AG04450 (cell line): ENCODE measurements at regions not wholly inside any gene's neighbourhood (a gene's known extent, or its start where the extent isn't known, plus 50 kb on each side); places are given as distances from the start of the nearest gene placed in this dataset.

ENCODE experiments used
- CTCF ChIA-PET: fragments of 300-600, 350-600 bp; formaldehyde crosslinking; extraction: SDS; loops from one replicate; lab custom pipeline; 2022; ENCODE audit warnings: antibody characterized with exemption, inconsistent platforms; lab: Charles Lee
- POLR2A ChIA-PET: fragments of 350-600 bp; formaldehyde crosslinking; extraction: SDS; loops from one replicate; lab custom pipeline; 2021; ENCODE audit warnings: antibody characterized with exemption, inconsistent platforms; lab: Yijun Ruan, JAX
- DNase-seq: peaks from one replicate; pipeline ENCODE4 v3.0.0-alpha.2; 2011; ENCODE audit warnings: low read depth, low spot score
- H3K27ac ChIP-seq: one replicate; pipeline ENCODE4 v1.5.1; 2012; ENCODE audit warnings: low read depth, low read length, control low read depth
- H3K27me3 ChIP-seq: one replicate; pipeline ENCODE4 v1.6.0; 2012; ENCODE audit warnings: low read length; ENCODE audit not compliant: control insufficient read depth, insufficient read depth
- H3K4me3 ChIP-seq: 2 replicates; pipeline ENCODE4 v1.5.1; 2011; ENCODE audit warnings: mild to moderate bottlenecking, low read depth, low read length, control low read depth
- H3K9me3 ChIP-seq: 2 replicates; pipeline ENCODE4 v1.5.1; 2012; ENCODE audit warnings: low read length; ENCODE audit not compliant: control insufficient read depth, insufficient read depth
- CTCF ChIP-seq: IDR thresholded peaks from 2 replicates; pipeline ENCODE4 v1.5.1; 2011; ENCODE audit warnings: low read depth, low read length, control low read depth, inconsistent platforms

- POLR2A ChIA-PET = no interaction called here
- DNase-seq = no peak
- H3K27me3 ChIP-seq = no peaks in the 10 kb centered on the region
- CTCF ChIA-PET = no interaction called here
- peaks cover 2% of the 10 kb centered on the region; the same call in 1 of the 2 replicates for H3K9me3 ChIP-seq
- TF ChIP-seq CTCF = no peak
- no peak overlapping the region for H3K4me3 ChIP-seq
- no peak overlapping the region for H3K27ac ChIP-seq
Measured at GRCh38 chr6:40933864-40934263, 105.2 kb downstream of the UNC5CL start.

GRCh38 chr6:40932953-40933352, 106.1 kb downstream of the UNC5CL start:
- ChIA-PET POLR2A (no interaction called here), CTCF (interaction anchor here (1.7 kb wide), 1 partner anchor 94 kb away, joined by 8 read pairs; no protein-coding TSS in a partner anchor)
- DNase-seq = no peak
- Histone ChIP-seq H3K4me3 (no peak overlapping the region), H3K27ac (no peak overlapping the region), H3K9me3 (peaks cover 2% of the 10 kb centered on the region; the same call in 1 of the 2 replicates), H3K27me3 (no peaks in the 10 kb centered on the region)
- no peak for TF ChIP-seq CTCF

- no peaks in the 10 kb centered on the region for H3K27me3 ChIP-seq
- POLR2A ChIA-PET = interaction anchor here (0.6 kb wide), 1 partner anchor 325 kb away, joined by 5 read pairs; no protein-coding TSS in a partner anchor
- H3K4me3 ChIP-seq = no peak overlapping the region
- DNase-seq = no peak
- TF ChIP-seq CTCF = no peak
- CTCF ChIA-PET = interaction anchor here (1.7 kb wide), 1 partner anchor 95 kb away, joined by 8 read pairs; no protein-coding TSS in a partner anchor
- no peak overlapping the region for H3K27ac ChIP-seq
- peaks cover 2% of the 10 kb centered on the region; the same call in 1 of the 2 replicates for H3K9me3 ChIP-seq
Measured at GRCh38 chr6:40932366-40932765, 106.7 kb downstream of the UNC5CL start.

GRCh38 chr6:40931931-40932330, 107.1 kb downstream of the UNC5CL start:
- CTCF ChIA-PET = interaction anchor here (0.6 to 1.7 kb wide), 2 partner anchors 14 to 95 kb away, joined by 5 to 8 read pairs; no protein-coding TSS in a partner anchor
- H3K9me3 ChIP-seq = peaks cover 2% of the 10 kb centered on the region; the same call in 1 of the 2 replicates
- no peak overlapping the region for H3K4me3 ChIP-seq
- H3K27ac ChIP-seq = no peak overlapping the region
- POLR2A ChIA-PET = interaction anchor here (0.6 kb wide), 1 partner anchor 325 kb away, joined by 5 read pairs; no protein-coding TSS in a partner anchor
- TF ChIP-seq CTCF = no peak
- no peaks in the 10 kb centered on the region for H3K27me3 ChIP-seq
- DNase-seq = no peak

GRCh38 chr6:40930555-40930954, 108.5 kb downstream of the UNC5CL start:
- no peak overlapping the region for H3K4me3 ChIP-seq
- no peak for DNase-seq
- peaks cover 2% of the 10 kb centered on the region; the same call in 1 of the 2 replicates for H3K9me3 ChIP-seq
- no peaks in the 10 kb centered on the region for H3K27me3 ChIP-seq
- CTCF ChIA-PET = no interaction called here
- POLR2A ChIA-PET = no interaction called here
- no peak for TF ChIP-seq CTCF
- no peak overlapping the region for H3K27ac ChIP-seq
